CD8-positive, alpha-beta memory T cell (primary cell): ENCODE measurements at regions not wholly inside any gene's neighbourhood (a gene's known extent, or its start where the extent isn't known, plus 50 kb on each side); places are given as distances from the start of the nearest gene placed in this dataset.
A peak's percentile ranks its signal among the peaks of the same experiment; 100 is the strongest.
"Not testable (repeated sequence)": the region's sequence is repeated elsewhere in the genome, so short reads cannot be mapped to it uniquely, and the experiment has no call there.

ENCODE experiments used
- CTCF ChIA-PET: fragments of 350-600 bp; sonication (Branson Sonifier 250); formaldehyde crosslinking; loops from one replicate; lab custom pipeline; 2021; ENCODE audit warnings: antibody characterized with exemption; lab: Charles Lee
- POLR2A ChIA-PET: fragments of 350-600 bp; sonication (Branson Sonifier 250); formaldehyde crosslinking; loops from one replicate; lab custom pipeline; 2021; ENCODE audit warnings: antibody characterized with exemption; lab: Charles Lee
- DNase-seq, 5 donors: peaks; one replicate each; pipeline versions ENCODE4 v3.0.0 to v3.0.0-alpha.2; 2020 to 2022; ENCODE audit warnings: mixed read lengths in 1 of 5
- H3K27ac ChIP-seq: one replicate; pipeline ENCODE4 v1.7.0; 2013; ENCODE audit warnings: low read depth, mild to moderate bottlenecking, low read length, moderate library complexity
- H3K27me3 ChIP-seq: 2 replicates; pipeline ENCODE4 v1.7.0; 2013; ENCODE audit warnings: low read length, mild to moderate bottlenecking; ENCODE audit not compliant: insufficient read depth, poor library complexity, severe bottlenecking
- H3K36me3 ChIP-seq: 2 replicates; pipeline ENCODE4 v1.7.0; 2013; ENCODE audit warnings: mild to moderate bottlenecking, low read length, moderate library complexity; ENCODE audit not compliant: insufficient read depth
- H3K4me1 ChIP-seq: 2 replicates; pipeline ENCODE4 v1.7.0; 2013; ENCODE audit warnings: mild to moderate bottlenecking, low read length, moderate library complexity; ENCODE audit not compliant: insufficient read depth
- H3K4me3 ChIP-seq: 2 replicates; pipeline ENCODE4 v1.7.0; 2013; ENCODE audit warnings: mild to moderate bottlenecking, low read length
- H3K9me3 ChIP-seq: 2 replicates; pipeline ENCODE4 v1.7.0; 2013; ENCODE audit warnings: mild to moderate bottlenecking, low read length
- H3K27ac Mint-ChIP-seq, 8 donors: one replicate each; pipeline ENCODE4 v1.8.0; 2020 to 2021; ENCODE audit warnings: mixed read lengths in 8 of 8, mild to moderate bottlenecking in 6 of 8, inconsistent platforms in 3 of 8, moderate library complexity in 3 of 8
- H3K27me3 Mint-ChIP-seq, 2 donors: one replicate each; pipeline ENCODE4 v1.8.0; 2020 to 2021; ENCODE audit warnings: mixed read lengths in 2 of 2, mild to moderate bottlenecking in 1 of 2, moderate library complexity in 1 of 2
- H3K36me3 Mint-ChIP-seq, 3 donors: one replicate each; pipeline ENCODE4 v1.8.0; 2020 to 2021; ENCODE audit warnings: mixed read lengths in 3 of 3, inconsistent platforms in 1 of 3, mild to moderate bottlenecking in 1 of 3
- H3K4me1 Mint-ChIP-seq, 3 donors: one replicate each; pipeline ENCODE4 v1.8.0; 2020 to 2021; ENCODE audit warnings: mixed read lengths in 3 of 3, inconsistent platforms in 1 of 3, mild to moderate bottlenecking in 1 of 3
- H3K4me3 Mint-ChIP-seq, 7 donors: one replicate each; pipeline ENCODE4 v1.8.0; 2020 to 2021; ENCODE audit warnings: mixed read lengths in 7 of 7, mild to moderate bottlenecking in 6 of 7, moderate library complexity in 4 of 7, inconsistent platforms in 2 of 7
- H3K9me3 Mint-ChIP-seq, 5 donors: one replicate each; pipeline ENCODE4 v1.8.0; 2020 to 2022; ENCODE audit warnings: mixed read lengths in 5 of 5, mild to moderate bottlenecking in 3 of 5, moderate library complexity in 2 of 5, inconsistent platforms in 1 of 5

DNA sequence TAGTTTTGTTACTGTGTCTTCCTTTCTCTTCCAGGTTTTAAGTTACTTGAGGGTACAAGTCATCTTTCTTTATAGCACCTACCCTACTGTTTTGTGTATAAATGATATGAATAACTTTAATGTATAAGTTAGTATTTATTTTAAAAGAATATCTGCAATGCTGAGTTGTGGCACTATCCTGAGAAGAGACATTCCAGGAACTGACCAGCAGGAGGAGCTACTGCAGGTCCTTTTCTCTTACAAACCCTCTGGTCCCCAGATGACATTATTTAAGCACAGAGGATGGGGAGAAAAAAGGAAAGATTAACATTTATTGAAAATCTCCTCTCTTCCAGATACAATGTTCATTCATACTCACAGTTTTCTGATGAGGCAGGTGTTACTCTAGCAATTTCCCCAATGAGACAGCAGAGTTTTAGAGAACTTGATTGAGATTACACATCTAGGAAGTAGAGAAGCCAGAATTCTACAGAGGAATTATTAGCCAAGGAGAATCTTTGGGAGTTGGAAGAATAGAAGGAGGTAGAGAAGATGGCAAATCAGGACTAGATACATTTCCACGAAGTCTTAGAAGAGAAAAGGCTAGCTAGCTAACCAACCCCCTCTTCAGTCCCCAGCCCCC is 541.2 kb upstream of the API5 start:
- Histone ChIP-seq H3K36me3 (no peaks in the 10 kb centered on the region), H3K9me3 (no peaks in the 10 kb centered on the region), H3K27ac (no peak overlapping the region), H3K4me1 (no peaks in the 10 kb centered on the region), H3K27me3 (no peaks in the 10 kb centered on the region), H3K4me3 (no peak overlapping the region)
- Mint-ChIP-seq H3K9me3 (peaks cover 2 to 21% (median 3%) of the 10 kb centered on the region in 5 donors), H3K4me3 (no peak overlapping the region), H3K27ac (no peak overlapping the region), H3K36me3 (no peaks in the 10 kb centered on the region), H3K27me3 (no peaks in the 10 kb centered on the region), H3K4me1 (no peaks in the 10 kb centered on the region)
- no peak for DNase-seq
- POLR2A ChIA-PET = no interaction called here
- CTCF ChIA-PET = no interaction called here

DNA sequence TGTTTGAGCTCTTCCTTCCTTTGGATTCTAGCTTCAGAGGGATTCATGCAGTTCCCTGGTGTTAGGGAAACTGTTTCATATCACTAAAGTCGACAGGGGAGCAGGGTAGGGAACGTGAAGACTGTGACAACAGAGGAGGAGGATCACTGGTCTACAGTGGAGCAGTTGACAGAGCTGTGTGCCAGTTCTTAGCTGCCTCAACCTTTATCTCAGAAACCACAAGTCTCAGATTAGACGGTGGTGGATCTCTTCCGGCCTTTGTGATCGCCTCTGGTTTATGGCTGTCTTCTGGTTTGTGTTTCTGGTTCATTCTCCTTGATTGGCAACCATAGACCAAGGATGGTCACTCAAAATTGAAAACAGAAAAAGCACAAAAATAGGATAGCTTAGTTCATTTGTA is 538.9 kb upstream of the API5 start:
- peaks cover 2 to 12% (median 3%) of the 10 kb centered on the region in 5 donors for H3K9me3 Mint-ChIP-seq
- H3K4me3 Mint-ChIP-seq = no peak overlapping the region
- H3K27me3 Mint-ChIP-seq = no peaks in the 10 kb centered on the region
- Histone ChIP-seq H3K27me3 (no peaks in the 10 kb centered on the region), H3K27ac (no peak overlapping the region), H3K4me3 (no peak overlapping the region), H3K4me1 (no peaks in the 10 kb centered on the region), H3K36me3 (no peaks in the 10 kb centered on the region), H3K9me3 (no peaks in the 10 kb centered on the region)
- DNase-seq = no peak
- no peaks in the 10 kb centered on the region for H3K36me3 Mint-ChIP-seq
- ChIA-PET POLR2A (no interaction called here), CTCF (no interaction called here)
- H3K27ac Mint-ChIP-seq = no peak overlapping the region
- no peaks in the 10 kb centered on the region for H3K4me1 Mint-ChIP-seq

DNA sequence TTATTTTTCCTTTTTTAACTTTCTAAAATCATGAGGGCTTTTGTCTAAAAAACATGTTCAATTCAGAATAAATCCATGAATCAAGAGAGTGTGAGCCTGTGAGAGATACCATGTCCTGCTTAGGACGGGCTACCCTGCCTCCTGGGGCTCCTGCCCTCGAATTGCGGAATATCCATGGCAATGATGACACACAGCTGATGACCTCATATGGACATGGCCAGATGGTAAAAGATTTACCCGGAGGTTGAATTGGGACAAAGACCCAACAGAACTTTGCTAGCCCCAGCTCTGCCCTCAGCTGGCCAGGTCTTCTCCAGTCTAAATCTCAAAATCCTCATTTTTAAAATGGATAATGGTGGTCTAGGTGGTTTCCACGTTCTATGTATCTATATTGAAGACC is 538.1 kb upstream of the API5 start:
- Mint-ChIP-seq H3K27me3 (no peaks in the 10 kb centered on the region), H3K4me3 (no peak overlapping the region), H3K27ac (no peak overlapping the region), H3K9me3 (peaks cover 2 to 12% (median 3%) of the 10 kb centered on the region in 5 donors), H3K4me1 (no peaks in the 10 kb centered on the region), H3K36me3 (no peaks in the 10 kb centered on the region)
- Histone ChIP-seq H3K36me3 (no peaks in the 10 kb centered on the region), H3K27me3 (no peaks in the 10 kb centered on the region), H3K27ac (no peak overlapping the region), H3K9me3 (no peaks in the 10 kb centered on the region), H3K4me3 (no peak overlapping the region), H3K4me1 (no peaks in the 10 kb centered on the region)
- POLR2A ChIA-PET = no interaction called here
- CTCF ChIA-PET = no interaction called here
- no peak for DNase-seq

DNA sequence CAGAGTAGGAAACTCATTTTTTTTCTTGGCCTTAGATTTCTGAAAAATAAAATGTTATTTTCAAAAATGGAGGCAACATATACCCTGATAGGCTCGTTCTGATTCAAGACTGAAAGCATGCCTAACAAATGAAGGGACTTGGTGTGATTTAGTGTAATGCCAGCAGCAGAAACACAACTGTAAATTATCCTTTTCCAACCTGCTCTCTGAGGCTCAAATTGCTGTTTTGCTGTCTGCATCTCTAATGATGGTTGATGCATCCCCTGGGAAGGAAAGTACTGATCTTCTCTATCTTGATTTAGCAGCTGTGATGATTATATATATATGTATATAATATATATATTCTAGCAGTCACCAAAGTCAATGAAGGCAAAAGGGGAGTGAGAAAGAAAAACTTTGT is 537.2 kb upstream of the API5 start:
- H3K4me1 Mint-ChIP-seq = no peaks in the 10 kb centered on the region
- POLR2A ChIA-PET = no interaction called here

DNA sequence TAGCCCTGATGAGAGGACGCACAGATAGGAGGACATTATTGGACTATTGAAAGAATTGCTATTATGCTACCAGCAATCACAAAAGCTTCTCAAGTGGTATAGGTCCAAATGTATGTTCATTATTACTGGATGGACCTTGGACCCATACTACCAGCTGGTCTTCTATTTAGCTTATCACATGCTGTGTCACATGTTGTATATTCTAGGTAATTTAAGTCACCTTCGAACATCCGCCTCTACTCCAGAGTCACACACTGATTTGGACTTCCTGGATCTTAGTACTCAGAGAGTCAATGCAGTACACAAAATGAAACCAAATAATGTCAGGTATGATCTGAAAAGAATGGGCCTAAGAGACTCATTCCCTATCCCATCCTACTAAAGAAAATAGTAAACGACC is 534.0 kb upstream of the API5 start:
- H3K4me3 Mint-ChIP-seq = no peak overlapping the region
- POLR2A ChIA-PET = no interaction called here
- H3K36me3 Mint-ChIP-seq = no peaks in the 10 kb centered on the region
- no peaks in the 10 kb centered on the region for H3K27me3 Mint-ChIP-seq
- Histone ChIP-seq H3K9me3 (no peaks in the 10 kb centered on the region), H3K27me3 (no peaks in the 10 kb centered on the region), H3K36me3 (no peaks in the 10 kb centered on the region), H3K27ac (no peak overlapping the region), H3K4me1 (no peaks in the 10 kb centered on the region), H3K4me3 (no peak overlapping the region)
- H3K27ac Mint-ChIP-seq = no peak overlapping the region
- no peaks in the 10 kb centered on the region for H3K4me1 Mint-ChIP-seq
- H3K9me3 Mint-ChIP-seq = peaks cover 0 to 15% (median 3%) of the 10 kb centered on the region in 5 donors
- DNase-seq = no peak
- CTCF ChIA-PET = no interaction called here

More for the DNA sequence above, 537.2 kb upstream of the API5 start:
- no peaks in the 10 kb centered on the region for H3K4me1 ChIP-seq
- H3K4me3 ChIP-seq = no peak overlapping the region
- no peak overlapping the region for H3K27ac Mint-ChIP-seq
- no peaks in the 10 kb centered on the region for H3K27me3 Mint-ChIP-seq
- H3K36me3 Mint-ChIP-seq = no peaks in the 10 kb centered on the region
- H3K9me3 ChIP-seq = no peaks in the 10 kb centered on the region
- no peak overlapping the region for H3K4me3 Mint-ChIP-seq
- H3K27me3 ChIP-seq = no peaks in the 10 kb centered on the region
- peaks cover 2 to 12% (median 3%) of the 10 kb centered on the region in 5 donors for H3K9me3 Mint-ChIP-seq
- no peaks in the 10 kb centered on the region for H3K36me3 ChIP-seq
- DNase-seq = no peak
- H3K27ac ChIP-seq = no peak overlapping the region
- CTCF ChIA-PET = no interaction called here

DNA sequence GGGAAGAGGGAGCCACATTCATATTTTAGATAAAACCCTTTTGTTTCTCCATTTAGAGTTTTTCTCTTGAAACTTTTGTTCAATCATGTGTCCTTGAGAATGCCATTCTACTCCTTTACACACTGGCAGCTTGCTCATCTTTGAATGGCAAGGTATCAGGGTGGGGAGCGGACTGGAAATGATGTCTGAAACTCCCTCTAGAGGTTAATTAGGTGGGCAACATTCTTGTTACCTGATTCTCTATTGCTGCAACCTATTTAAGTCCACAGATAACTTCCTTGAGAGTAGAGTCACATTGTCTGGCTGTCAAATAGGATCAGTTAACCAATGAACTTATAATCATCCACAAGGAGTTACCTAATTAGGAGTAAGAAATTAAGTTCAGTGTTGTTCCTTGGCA is 533.6 kb upstream of the API5 start:
- Mint-ChIP-seq H3K4me1 (no peaks in the 10 kb centered on the region), H3K36me3 (no peaks in the 10 kb centered on the region), H3K27ac (no peak overlapping the region), H3K4me3 (no peak overlapping the region), H3K9me3 (peaks cover 0 to 11% (median 3%) of the 10 kb centered on the region in 5 donors), H3K27me3 (no peaks in the 10 kb centered on the region)
- no peak for DNase-seq
- no peaks in the 10 kb centered on the region for H3K4me1 ChIP-seq
- no peak overlapping the region for H3K27ac ChIP-seq
- CTCF ChIA-PET = no interaction called here
- no peaks in the 10 kb centered on the region for H3K36me3 ChIP-seq
- no peaks in the 10 kb centered on the region for H3K27me3 ChIP-seq
- POLR2A ChIA-PET = no interaction called here
- no peak overlapping the region for H3K4me3 ChIP-seq
- H3K9me3 ChIP-seq = no peaks in the 10 kb centered on the region

DNA sequence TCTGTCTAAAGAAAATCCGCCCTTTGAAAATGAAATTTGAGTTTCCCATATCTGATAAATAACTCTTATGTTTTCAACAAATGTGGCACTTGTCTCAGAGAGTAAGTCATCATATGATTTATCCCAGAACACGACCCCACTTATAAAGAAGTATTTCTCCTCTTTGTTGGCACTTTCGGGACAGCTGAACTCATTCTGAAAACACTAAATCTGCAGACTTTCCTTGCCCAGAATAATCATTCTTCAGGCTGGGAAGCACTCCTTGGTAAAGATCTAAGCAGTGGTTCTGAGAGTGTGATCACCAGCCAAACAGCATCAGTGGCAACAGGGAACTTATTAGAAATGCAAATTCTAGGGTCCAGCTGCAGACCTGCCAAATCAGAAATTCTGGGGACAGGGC is 532.2 kb upstream of the API5 start:
- Histone ChIP-seq H3K36me3 (no peaks in the 10 kb centered on the region), H3K4me1 (no peaks in the 10 kb centered on the region), H3K27me3 (no peaks in the 10 kb centered on the region), H3K27ac (no peak overlapping the region), H3K4me3 (no peak overlapping the region), H3K9me3 (no peaks in the 10 kb centered on the region)
- peaks cover 0 to 10% (median 2%) of the 10 kb centered on the region in 5 donors for H3K9me3 Mint-ChIP-seq
- no peak for DNase-seq
- ChIA-PET POLR2A (no interaction called here), CTCF (no interaction called here)
- H3K4me3 Mint-ChIP-seq = no peak overlapping the region
- no peaks in the 10 kb centered on the region for H3K27me3 Mint-ChIP-seq
- no peaks in the 10 kb centered on the region for H3K4me1 Mint-ChIP-seq
- no peak overlapping the region for H3K27ac Mint-ChIP-seq
- H3K36me3 Mint-ChIP-seq = no peaks in the 10 kb centered on the region

DNA sequence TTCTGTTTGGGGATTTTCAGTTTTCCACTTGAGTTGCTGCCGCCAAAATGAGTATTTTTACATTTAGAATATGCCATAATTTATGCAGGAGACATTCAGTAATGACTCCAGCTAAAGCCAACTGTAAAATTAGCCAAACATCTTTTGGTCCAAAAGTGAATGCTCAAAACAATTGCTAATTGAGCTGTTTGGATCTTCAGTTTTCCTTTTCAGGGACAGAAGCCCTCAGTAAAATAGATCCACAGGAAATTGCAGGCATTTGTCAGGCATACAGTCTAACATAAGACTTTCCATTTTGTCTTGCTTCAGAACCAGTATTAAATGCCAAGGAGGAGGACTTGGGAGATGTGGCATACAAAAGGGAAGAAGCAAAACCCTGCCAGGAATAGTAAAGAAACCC is 524.8 kb upstream of the API5 start:
- H3K4me1 Mint-ChIP-seq = no peaks in the 10 kb centered on the region
- POLR2A ChIA-PET = no interaction called here
- H3K36me3 Mint-ChIP-seq = no peaks in the 10 kb centered on the region
- no peak overlapping the region for H3K27ac Mint-ChIP-seq
- no peaks in the 10 kb centered on the region for H3K27me3 Mint-ChIP-seq
- Histone ChIP-seq H3K27ac (no peak overlapping the region), H3K9me3 (no peaks in the 10 kb centered on the region), H3K4me1 (no peaks in the 10 kb centered on the region), H3K4me3 (no peak overlapping the region), H3K36me3 (no peaks in the 10 kb centered on the region), H3K27me3 (no peaks in the 10 kb centered on the region)
- CTCF ChIA-PET = no interaction called here
- peak overlapping the region in 1 of 7 donors; percentile 54 for H3K4me3 Mint-ChIP-seq
- DNase-seq = no peak
- H3K9me3 Mint-ChIP-seq = peaks cover 5 to 17% (median 8%) of the 10 kb centered on the region in 5 donors

DNA sequence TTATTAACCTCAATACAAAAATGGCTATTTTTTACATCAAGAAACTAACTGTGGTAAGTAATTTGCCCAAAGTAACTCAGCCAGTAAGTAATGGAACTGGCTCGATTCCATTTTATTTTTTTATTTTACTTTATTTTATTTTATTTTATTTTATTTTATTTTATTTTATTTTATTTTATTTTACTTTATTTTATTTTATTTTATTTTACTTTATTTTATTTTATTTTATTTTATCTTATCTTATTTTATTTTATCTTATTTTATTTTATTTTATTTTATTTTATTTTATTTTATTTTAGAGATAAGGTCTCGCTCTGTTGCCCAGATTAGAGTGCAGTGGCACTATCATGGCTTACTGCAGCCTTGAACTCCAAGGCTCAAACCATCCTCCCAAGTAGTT is 516.3 kb upstream of the API5 start:
- H3K27ac Mint-ChIP-seq, H3K36me3 ChIP-seq, H3K4me3 ChIP-seq, H3K27me3 Mint-ChIP-seq, DNase-seq, H3K27me3 ChIP-seq, H3K36me3 Mint-ChIP-seq, H3K4me1 Mint-ChIP-seq, H3K9me3 ChIP-seq, H3K4me3 Mint-ChIP-seq, CTCF ChIA-PET, POLR2A ChIA-PET, H3K4me1 ChIP-seq, H3K27ac ChIP-seq: not testable (repeated sequence)
- H3K9me3 Mint-ChIP-seq = peaks cover 0 to 14% (median 3%) of the 10 kb centered on the region in 5 donors
